HepG2 (cell line): ENCODE measurements at regions not wholly inside any gene's neighbourhood (a gene's known extent, or its start where the extent isn't known, plus 50 kb on each side); places are given as distances from the start of the nearest gene placed in this dataset.

Experiments used
- CHCHD3 ChIP-seq: sonication (generic); formaldehyde crosslinking; IDR thresholded peaks from 2 replicates; pipeline ENCODE4 v1.8.0; 2022; ENCODE audit warnings: mild to moderate bottlenecking, missing genetic modification reagents, moderate library complexity
- CTCF ChIP-seq: sonication (generic); formaldehyde crosslinking; IDR thresholded peaks from 2 replicates; pipeline ENCODE4 v1.5.0; 2020; ENCODE audit warnings: mild to moderate bottlenecking, missing genetic modification reagents, moderate library complexity
- JUN ChIP-seq: sonication (generic); formaldehyde crosslinking; IDR thresholded peaks from 2 replicates; pipeline ENCODE4 v1.4.0; 2020; ENCODE audit warnings: mild to moderate bottlenecking, missing genetic modification reagents
- KLF9 ChIP-seq: IDR thresholded peaks from 2 replicates; pipeline ENCODE4 v1.6.1; 2016; ENCODE audit warnings: low read depth
- MED8 ChIP-seq: sonication (generic); formaldehyde crosslinking; IDR thresholded peaks from 2 replicates; pipeline ENCODE4 v1.8.1; 2023; ENCODE audit warnings: mild to moderate bottlenecking, missing genetic modification reagents; ENCODE audit not compliant: insufficient replicate concordance
- MXD1 ChIP-seq: sonication (generic); formaldehyde crosslinking; IDR thresholded peaks from 2 replicates; pipeline ENCODE4 v1.4.0; 2020; ENCODE audit warnings: mild to moderate bottlenecking, missing genetic modification reagents
- RERE ChIP-seq: IDR thresholded peaks from 2 replicates; pipeline ENCODE4 v1.6.1; 2016; ENCODE audit warnings: low read depth, missing genetic modification reagents, missing compliant biosample characterization
- SMAD1 ChIP-seq: sonication (generic); formaldehyde crosslinking; IDR thresholded peaks from 2 replicates; pipeline ENCODE4 v1.4.0; 2020; ENCODE audit warnings: missing genetic modification reagents, low read depth, mild to moderate bottlenecking, borderline replicate concordance
- ZKSCAN1 ChIP-seq: fragments of 150-350 bp; IDR thresholded peaks from 2 replicates; pipeline ENCODE4 v1.6.1; 2014; ENCODE audit warnings: low read length
- ZNF660 ChIP-seq: sonication (generic); formaldehyde crosslinking; IDR thresholded peaks from 2 replicates; pipeline ENCODE4 v1.5.1; 2020; ENCODE audit warnings: mild to moderate bottlenecking, low read depth, missing genetic modification reagents, borderline replicate concordance
- ZNF740 ChIP-seq: sonication (generic); formaldehyde crosslinking; IDR thresholded peaks from 2 replicates; pipeline ENCODE4 v1.4.0; 2020; ENCODE audit warnings: missing genetic modification reagents
- ZSCAN31 ChIP-seq: sonication (generic); formaldehyde crosslinking; IDR thresholded peaks from 2 replicates; pipeline ENCODE4 v1.5.0; 2020; ENCODE audit warnings: low read depth, mild to moderate bottlenecking, missing genetic modification reagents

DNA sequence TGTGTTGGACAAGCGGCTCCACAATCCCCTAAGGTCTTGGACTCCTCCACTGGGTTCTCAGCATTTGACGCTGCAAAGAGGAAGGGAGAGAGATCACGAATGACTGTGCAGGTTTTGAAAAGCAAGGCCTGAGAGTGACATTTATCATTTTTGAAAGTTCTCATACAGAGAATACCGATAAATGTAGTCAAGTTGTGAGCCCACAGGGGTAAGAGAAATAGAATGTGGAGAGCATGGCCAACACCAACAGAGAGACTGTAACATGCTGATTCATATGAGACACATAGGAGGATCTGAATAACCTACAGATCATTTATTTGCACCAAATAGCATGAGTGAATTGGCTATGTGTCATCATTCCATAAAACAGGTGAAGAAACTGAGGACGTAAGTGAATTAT lies 230.5 kb upstream of the MBL2 start:
- TF ChIP-seq JUN (CRISPR knock-in tag) (no peak), ZNF740 (CRISPR knock-in tag) (no peak), SMAD1 (CRISPR knock-in tag) (no peak), CHCHD3 (CRISPR knock-in tag) (no peak), MXD1 (no peak), ZNF660 (CRISPR knock-in tag) (no peak), KLF9 (CRISPR knock-in tag) (no peak), ZSCAN31 (CRISPR knock-in tag) (no peak), RERE (CRISPR knock-in tag) (no peak), CTCF (CRISPR knock-in tag) (no peak), MED8 (CRISPR knock-in tag) (no peak), ZKSCAN1 (no peak)
